NCI-H1436 (cell line): ENCODE measurements at regions not wholly inside any gene's neighbourhood (a gene's known extent, or its start where the extent isn't known, plus 50 kb on each side); places are given as distances from the start of the nearest gene placed in this dataset.

ENCODE experiments used
- DNase-seq: peaks from one replicate; lab custom pipeline; 2025; lab: John Stamatoyannopoulos, UW

- DNase-seq = no peak
These were observed 331.3 kb upstream of the SNX7 start for GRCh38 chr1:98330224-98330623.

GRCh38 chr1:98328855-98329254 lies 332.7 kb upstream of the SNX7 start:
- DNase-seq = no peak

- DNase-seq = no peak
These were observed 334.2 kb upstream of the SNX7 start for GRCh38 chr1:98327220-98327861.

GRCh38 chr1:98325646-98326440 lies 335.7 kb upstream of the SNX7 start:
- no peak for DNase-seq

GRCh38 chr1:98323906-98324358 lies 337.6 kb upstream of the SNX7 start:
- DNase-seq = no peak

- DNase-seq = no peak
These were observed 338.1 kb upstream of the SNX7 start for GRCh38 chr1:98323388-98323787.

- DNase-seq = no peak
These were observed 338.6 kb upstream of the SNX7 start for GRCh38 chr1:98322966-98323365.

GRCh38 chr1:98322086-98322485 lies 339.4 kb upstream of the SNX7 start:
- no peak for DNase-seq

- no peak for DNase-seq
These were observed 340.3 kb upstream of the SNX7 start for GRCh38 chr1:98321191-98321590.

GRCh38 chr1:98316286-98316905 lies 345.1 kb upstream of the SNX7 start:
- DNase-seq = no peak

GRCh38 chr1:98315309-98315708 lies 346.2 kb upstream of the SNX7 start:
- no peak for DNase-seq

- DNase-seq = no peak
These were observed 346.9 kb upstream of the SNX7 start for GRCh38 chr1:98314601-98315000.

GRCh38 chr1:98306517-98307089 lies 354.9 kb upstream of the SNX7 start:
- DNase-seq = no peak

- no peak for DNase-seq
These were observed 356.2 kb upstream of the SNX7 start for GRCh38 chr1:98305362-98305761.

GRCh38 chr1:98304888-98305287 lies 356.6 kb upstream of the SNX7 start:
- no peak for DNase-seq

GRCh38 chr1:98299861-98300260 lies 361.7 kb upstream of the SNX7 start:
- DNase-seq = no peak

GRCh38 chr1:98299313-98299712 lies 362.2 kb upstream of the SNX7 start:
- DNase-seq = no peak

GRCh38 chr1:98298319-98298718 lies 363.2 kb upstream of the SNX7 start:
- no peak for DNase-seq

GRCh38 chr1:98296681-98297080 lies 364.8 kb upstream of the SNX7 start:
- DNase-seq = no peak

GRCh38 chr1:98294127-98294526 lies 367.4 kb upstream of the SNX7 start:
- DNase-seq = no peak

GRCh38 chr1:98292994-98293393 lies 368.5 kb upstream of the SNX7 start:
- DNase-seq = no peak

GRCh38 chr1:98289311-98289710 lies 368.5 kb upstream of the DPYD start:
- DNase-seq = no peak

GRCh38 chr1:98288494-98288893 lies 367.7 kb upstream of the DPYD start:
- DNase-seq = no peak
